BLaER1 treated with 17β-estradiol and CSF1 and Interleukin-3, amounts not matched to agents 10 nM and 100 nM (cell line): ENCODE measurements at regions not wholly inside any gene's neighbourhood (a gene's known extent, or its start where the extent isn't known, plus 50 kb on each side); places are given as distances from the start of the nearest gene placed in this dataset.
A peak's percentile ranks its signal among the peaks of the same experiment; 100 is the strongest.

Experiments used
- H3K27ac ChIP-seq, 11 experiments: shearing (Covaris generic); formaldehyde crosslinking; 2 replicates each; pipeline ENCODE4 v1.8.1; 2022
- H3K27me3 ChIP-seq, 11 experiments: shearing (Covaris generic); formaldehyde crosslinking; 2 replicates each; pipeline ENCODE4 v1.8.1; 2022
- H3K36me3 ChIP-seq, 11 experiments: shearing (Covaris generic); formaldehyde crosslinking; 2 replicates each; pipeline ENCODE4 v1.8.1; 2022
- H3K4me1 ChIP-seq, 10 experiments: shearing (Covaris generic); formaldehyde crosslinking; 2 replicates each; pipeline ENCODE4 v1.8.1; 2022
- H3K4me2 ChIP-seq, 11 experiments: shearing (Covaris generic); formaldehyde crosslinking; 2 replicates each; pipeline ENCODE4 v1.8.1; 2022
- H3K4me3 ChIP-seq, 10 experiments: shearing (Covaris generic); formaldehyde crosslinking; 2 replicates each; pipeline ENCODE4 v1.8.1; 2022
- H3K9ac ChIP-seq, 11 experiments: shearing (Covaris generic); formaldehyde crosslinking; 2 replicates each; pipeline ENCODE4 v1.8.1; 2022
- H3K9me3 ChIP-seq, 11 experiments: shearing (Covaris generic); formaldehyde crosslinking; replicated peaks in 1 of 11; 2 replicates each; pipeline ENCODE4 v1.8.1; 2022
- H4K20me1 ChIP-seq, 11 experiments: shearing (Covaris generic); formaldehyde crosslinking; 2 replicates each; pipeline ENCODE4 v1.8.1; 2022
- Cebpa-rat ChIP-seq, 11 experiments: shearing (Covaris generic); IDR thresholded peaks; 2 replicates each; pipeline ENCODE4 v1.8.1; 2022

DNA sequence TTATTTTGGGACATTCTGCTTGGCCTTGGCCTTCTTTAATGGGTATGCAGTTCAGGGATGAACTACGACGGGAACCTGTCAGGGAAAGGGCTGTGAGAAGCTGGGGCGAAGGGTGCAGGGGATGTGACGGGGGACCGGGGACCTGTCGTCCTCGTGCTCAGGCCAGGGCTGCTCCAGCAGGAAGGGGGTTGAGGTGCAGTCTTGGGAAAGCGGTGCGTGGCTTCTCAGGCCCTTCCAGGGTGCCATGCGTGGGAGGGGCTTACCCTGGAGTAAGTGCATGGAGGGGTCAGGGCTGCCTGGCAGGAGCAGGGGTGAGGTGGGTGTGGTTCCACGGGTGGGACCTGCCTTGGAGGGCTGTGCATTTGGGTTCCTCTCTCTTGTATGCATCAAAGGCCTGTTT is 100.8 kb downstream of the TEX29 start:
- Histone ChIP-seq H3K36me3 (no peaks in the 10 kb centered on the region), H3K4me2 (no peak overlapping the region), H4K20me1 (0 out of 22 replicates have a peak, but pooled peaks cover 0 to 3% (median 0%) of the 10 kb centered on the region in 11 experiments), H3K9ac (no peak overlapping the region), H3K27me3 (no peaks in the 10 kb centered on the region), H3K4me3 (no peak overlapping the region), H3K9me3 (no peaks in the 10 kb centered on the region), H3K27ac (no peak overlapping the region), H3K4me1 (peaks cover 0 to 8% (median 0%) of the 10 kb centered on the region in 10 experiments; a peak in 5 of 20 replicates)
- no peak for TF ChIP-seq Cebpa-rat (IDR thresholded peaks at IDR 0.05)

DNA sequence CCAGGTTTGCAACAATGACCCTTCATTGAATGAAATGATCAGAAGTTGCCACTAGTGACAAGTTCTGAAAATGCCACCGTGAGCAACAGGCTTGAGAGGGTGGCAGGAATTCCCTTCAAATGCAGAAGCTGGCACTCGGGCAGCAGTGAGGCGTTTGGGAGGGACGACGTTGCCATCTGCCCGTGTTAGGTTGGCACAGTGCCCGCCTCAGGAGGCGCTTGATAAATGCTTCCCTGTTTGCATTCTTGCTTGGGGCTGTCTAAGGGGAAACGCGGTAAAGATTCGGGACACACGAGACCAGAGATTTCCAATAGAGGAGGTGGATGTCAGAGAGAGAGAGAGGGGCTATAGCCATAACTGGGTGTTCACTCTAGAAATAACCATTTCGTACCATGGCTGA is 101.9 kb downstream of the TEX29 start:
- 0 out of 22 replicates have a peak, but pooled peaks cover 0 to 3% (median 0%) of the 10 kb centered on the region in 11 experiments for H4K20me1 ChIP-seq

DNA sequence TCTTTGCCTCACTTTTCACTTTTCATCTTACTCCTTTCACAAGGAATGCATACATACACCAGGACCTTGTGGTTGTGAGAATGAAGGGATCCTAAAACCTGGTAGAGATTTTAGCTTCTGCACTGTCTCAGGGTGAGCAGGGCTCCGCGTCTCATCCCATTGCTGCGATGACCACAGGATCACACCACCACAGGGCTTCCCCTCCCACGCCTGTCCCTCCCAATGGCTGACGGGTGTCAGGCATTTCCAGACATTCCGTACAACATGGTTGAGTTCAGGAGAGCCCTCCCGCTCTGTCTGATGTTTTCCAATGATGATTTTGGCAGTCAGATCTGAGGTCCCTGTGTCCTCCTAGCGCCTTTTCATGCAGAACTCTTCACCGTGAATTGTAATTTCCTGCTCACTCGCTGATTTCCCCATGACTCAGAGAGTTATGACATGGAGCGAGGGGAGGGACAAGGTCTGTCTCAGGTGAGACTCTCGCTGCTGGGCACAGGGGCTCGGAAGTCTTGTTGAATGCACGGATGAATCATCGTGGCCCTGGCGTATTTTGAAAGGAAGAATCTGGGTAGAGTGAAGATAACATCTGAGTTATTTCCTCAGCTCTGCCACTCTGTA is 102.8 kb downstream of the TEX29 start:
- Histone ChIP-seq H3K27me3 (no peaks in the 10 kb centered on the region), H3K9me3 (no peaks in the 10 kb centered on the region), H3K36me3 (no peaks in the 10 kb centered on the region), H3K27ac (no peak overlapping the region), H3K9ac (no peak overlapping the region), H4K20me1 (0 out of 22 replicates have a peak, but pooled peaks cover 0 to under 1% (median 0%) of the 10 kb centered on the region in 11 experiments), H3K4me2 (no peak overlapping the region), H3K4me3 (no peak overlapping the region), H3K4me1 (peaks cover 0 to 8% (median 0%) of the 10 kb centered on the region in 10 experiments; a peak in 5 of 20 replicates)
- TF ChIP-seq Cebpa-rat (IDR thresholded peaks at IDR 0.05): no peak

More for the DNA sequence above, 101.9 kb downstream of the TEX29 start:
- Histone ChIP-seq H3K4me1 (peaks cover 0 to 8% (median 0%) of the 10 kb centered on the region in 10 experiments; a peak in 5 of 20 replicates), H3K9me3 (no peaks in the 10 kb centered on the region), H3K4me3 (no peak overlapping the region), H3K9ac (no peak overlapping the region), H3K36me3 (no peaks in the 10 kb centered on the region), H3K27me3 (no peaks in the 10 kb centered on the region), H3K27ac (no peak overlapping the region), H3K4me2 (no peak overlapping the region)
- TF ChIP-seq Cebpa-rat (IDR thresholded peaks at IDR 0.05): no peak

DNA sequence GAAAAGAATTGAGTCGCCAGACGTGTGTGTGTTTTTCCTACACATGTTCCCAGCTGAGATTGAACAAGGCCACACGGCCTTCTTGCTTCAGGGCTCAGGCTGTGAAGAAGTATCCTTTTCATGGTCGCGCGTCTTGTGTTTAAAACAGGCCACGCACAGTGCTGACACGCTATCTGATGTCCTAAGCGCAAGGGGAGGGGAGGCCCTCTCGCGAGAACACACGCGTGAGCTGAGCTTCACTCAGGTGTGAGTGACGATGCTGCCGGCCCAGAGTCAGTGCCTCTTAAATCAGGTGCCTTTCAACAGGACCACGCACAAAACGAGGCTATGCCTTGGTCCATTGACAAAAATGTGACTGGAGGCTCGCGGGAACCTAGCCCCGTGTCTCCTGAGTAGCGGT is 103.7 kb downstream of the TEX29 start:
- TF ChIP-seq Cebpa-rat (IDR thresholded peaks at IDR 0.05): no peak
- peaks cover 0 to 8% (median 0%) of the 10 kb centered on the region in 10 experiments; a peak in 5 of 20 replicates for H3K4me1 ChIP-seq
- no peak overlapping the region for H3K9ac ChIP-seq
- H3K27ac ChIP-seq: no peak overlapping the region
- no peaks in the 10 kb centered on the region for H3K27me3 ChIP-seq
- no peaks in the 10 kb centered on the region for H3K36me3 ChIP-seq
- no peak overlapping the region for H3K4me3 ChIP-seq
- no peaks in the 10 kb centered on the region for H3K9me3 ChIP-seq
- H3K4me2 ChIP-seq: no peak overlapping the region
- no peaks in the 10 kb centered on the region for H4K20me1 ChIP-seq

DNA sequence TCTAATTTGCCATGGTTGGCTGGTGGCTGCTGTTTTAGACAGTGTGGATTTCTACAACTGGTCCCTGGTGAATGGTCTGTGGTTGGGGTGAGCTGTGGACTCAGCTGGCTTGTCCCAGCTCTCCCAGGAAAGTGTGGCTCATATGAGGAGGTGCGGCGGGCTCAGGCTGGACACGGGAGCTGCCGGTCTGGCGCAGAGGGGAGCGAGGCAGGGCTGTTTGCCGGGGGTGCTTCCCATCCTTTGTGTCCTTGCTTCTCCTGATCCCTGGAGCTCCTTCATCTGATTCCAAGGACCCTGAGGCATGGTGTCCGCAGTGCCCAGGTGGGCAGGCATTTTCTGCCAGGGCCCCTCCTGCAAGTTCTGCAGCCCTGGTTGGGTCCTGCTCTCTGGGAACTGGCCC is 104.9 kb downstream of the TEX29 start:
- no peak overlapping the region for H3K4me3 ChIP-seq
- no peak overlapping the region for H3K9ac ChIP-seq
- H4K20me1 ChIP-seq: no peaks in the 10 kb centered on the region
- no peak for TF ChIP-seq Cebpa-rat (IDR thresholded peaks at IDR 0.05)
- H3K36me3 ChIP-seq: no peaks in the 10 kb centered on the region
- H3K27me3 ChIP-seq: no peaks in the 10 kb centered on the region
- H3K9me3 ChIP-seq: no peaks in the 10 kb centered on the region
- H3K27ac ChIP-seq: no peak overlapping the region
- peak overlapping the region in 2 of 11 experiments; percentile 19 to 26; a peak in 2 of 22 replicates for H3K4me2 ChIP-seq
- H3K4me1 ChIP-seq: peaks cover 0 to 10% (median 0%) of the 10 kb centered on the region in 10 experiments; a peak in 6 of 20 replicates

DNA sequence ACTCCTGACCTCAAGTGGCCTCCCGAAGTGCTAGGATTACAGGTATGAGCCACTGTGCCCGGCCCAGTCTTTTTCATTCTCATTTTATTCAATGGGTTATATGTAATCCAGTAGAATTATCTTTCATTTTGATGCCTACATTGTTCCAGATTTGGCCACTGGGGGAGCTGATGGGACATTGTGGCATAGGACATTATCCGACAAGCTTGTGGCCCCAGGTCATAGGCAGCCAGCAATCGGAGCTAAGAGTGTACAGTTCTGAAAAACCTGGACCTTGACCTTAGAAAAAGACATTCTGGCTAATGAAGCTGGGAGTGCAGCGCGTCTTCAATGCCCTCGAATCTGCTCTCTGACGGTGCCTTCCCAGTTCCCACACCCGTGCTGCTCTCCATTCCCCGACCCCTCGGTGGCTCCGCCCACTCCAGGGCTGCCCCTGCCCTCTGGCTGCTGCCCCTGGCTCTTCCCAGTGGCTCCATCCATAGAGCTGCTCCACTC is 108.7 kb downstream of the TEX29 start:
- Histone ChIP-seq H3K9ac (no peak overlapping the region), H3K9me3 (no peaks in the 10 kb centered on the region), H4K20me1 (no peaks in the 10 kb centered on the region), H3K27me3 (no peaks in the 10 kb centered on the region), H3K4me3 (no peak overlapping the region), H3K27ac (no peak overlapping the region), H3K4me1 (peaks cover 0 to 35% (median 14%) of the 10 kb centered on the region in 10 experiments; a peak in 15 of 20 replicates), H3K36me3 (no peaks in the 10 kb centered on the region), H3K4me2 (no peak overlapping the region)
- no peak for TF ChIP-seq Cebpa-rat (IDR thresholded peaks at IDR 0.05)

DNA sequence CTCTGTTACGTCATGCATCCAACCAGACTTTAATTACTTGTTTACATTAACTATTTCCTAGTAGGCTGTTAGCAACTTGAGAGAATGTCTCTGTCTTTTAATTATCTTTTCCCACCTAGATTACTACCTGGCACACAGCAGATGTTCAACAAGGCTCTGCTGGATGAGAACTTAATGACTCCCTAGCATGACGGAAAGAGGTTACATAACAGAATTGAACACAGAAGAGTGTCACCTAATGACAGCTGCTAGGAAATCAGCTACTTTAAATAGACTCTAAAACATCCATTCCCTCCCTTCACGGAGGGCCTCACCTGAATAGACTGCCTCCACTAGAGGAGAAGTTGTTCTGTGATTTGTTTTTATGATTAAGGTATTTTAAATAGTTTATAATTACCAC is 110.8 kb downstream of the TEX29 start:
- H3K4me2 ChIP-seq: peak overlapping the region in 6 of 11 experiments; percentile 51 to 79 (median 64); a peak in 10 of 22 replicates
- H3K9ac ChIP-seq: no peak overlapping the region
- H3K4me1 ChIP-seq: peaks cover 0 to 27% (median 14%) of the 10 kb centered on the region in 10 experiments; a peak in 15 of 20 replicates
- H3K36me3 ChIP-seq: no peaks in the 10 kb centered on the region
- H3K27ac ChIP-seq: no peak overlapping the region
- H3K27me3 ChIP-seq: no peaks in the 10 kb centered on the region
- H3K4me3 ChIP-seq: no peak overlapping the region
- no peaks in the 10 kb centered on the region for H4K20me1 ChIP-seq
- no peaks in the 10 kb centered on the region; a peak in 1 of 22 replicates for H3K9me3 ChIP-seq
- no peak for TF ChIP-seq Cebpa-rat (IDR thresholded peaks at IDR 0.05)

DNA sequence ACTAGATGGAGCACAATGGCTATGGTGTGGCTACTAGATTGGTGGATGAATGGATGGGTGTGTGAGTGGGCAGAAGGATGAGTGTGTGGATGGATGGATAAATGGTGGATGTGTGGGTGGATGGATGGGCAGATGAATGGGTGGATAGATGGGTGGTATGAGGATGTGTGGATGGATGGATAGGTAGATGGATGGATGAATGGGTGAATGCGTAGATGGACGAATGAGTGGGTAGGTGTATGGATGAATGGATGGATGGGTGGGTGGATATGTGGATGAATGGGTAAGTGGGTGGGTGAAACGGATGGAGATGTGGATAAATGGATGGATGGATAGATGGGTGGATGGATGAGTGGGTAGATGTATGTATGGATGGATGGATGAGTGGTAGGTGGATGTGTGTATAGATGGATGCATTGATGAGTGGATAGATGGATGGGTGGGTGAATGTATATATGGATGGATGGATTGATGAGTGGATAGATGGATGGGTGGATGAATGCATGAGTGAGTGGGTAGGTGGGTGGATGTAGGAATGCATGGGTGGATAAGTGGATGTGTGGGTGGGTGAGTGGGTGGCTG is 114.2 kb downstream of the TEX29 start:
- Histone ChIP-seq H3K4me1 (peaks cover 0 to 30% (median 14%) of the 10 kb centered on the region in 10 experiments; a peak in 15 of 20 replicates), H3K4me3 (no peak overlapping the region), H3K9me3 (no peaks in the 10 kb centered on the region; a peak in 1 of 22 replicates), H4K20me1 (no peaks in the 10 kb centered on the region), H3K27me3 (no peaks in the 10 kb centered on the region), H3K4me2 (no peak overlapping the region), H3K27ac (no peak overlapping the region), H3K9ac (no peak overlapping the region), H3K36me3 (no peaks in the 10 kb centered on the region)
- no peak for TF ChIP-seq Cebpa-rat (IDR thresholded peaks at IDR 0.05)

DNA sequence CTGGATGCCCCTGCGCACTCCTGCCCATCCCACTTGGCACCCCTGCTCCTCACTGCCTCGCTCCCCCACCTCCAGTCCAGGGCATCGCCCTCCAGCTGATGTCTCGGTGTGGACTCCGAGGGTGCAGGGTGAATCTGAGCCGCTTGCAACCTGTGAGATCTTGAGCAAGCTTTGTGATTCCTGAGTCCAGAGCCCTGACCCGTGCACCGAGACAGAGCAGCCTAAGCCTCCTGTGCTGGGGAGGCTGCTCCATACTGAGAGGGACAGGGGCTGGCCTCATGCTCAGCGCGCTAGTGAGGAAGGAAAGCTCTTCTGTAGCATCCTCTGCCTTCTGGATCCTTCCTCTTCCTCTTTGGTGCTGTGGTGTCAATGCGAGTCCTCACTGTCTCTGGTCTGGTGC is 116.0 kb downstream of the TEX29 start:
- H3K27ac ChIP-seq: no peak overlapping the region
- H3K27me3 ChIP-seq: no peaks in the 10 kb centered on the region
- no peak for TF ChIP-seq Cebpa-rat (IDR thresholded peaks at IDR 0.05)
- no peak overlapping the region for H3K4me3 ChIP-seq
- H4K20me1 ChIP-seq: no peaks in the 10 kb centered on the region
- no peaks in the 10 kb centered on the region for H3K36me3 ChIP-seq
- H3K4me1 ChIP-seq: peaks cover 0 to 15% (median 12%) of the 10 kb centered on the region in 10 experiments; a peak in 15 of 20 replicates
- H3K9me3 ChIP-seq: no peaks in the 10 kb centered on the region; a peak in 1 of 22 replicates
- no peak overlapping the region for H3K4me2 ChIP-seq
- no peak overlapping the region for H3K9ac ChIP-seq
